ENCODE measurements at regions not wholly inside any gene's neighbourhood (a gene's known extent, or its start where the extent isn't known, plus 50 kb on each side); places are given as distances from the start of the nearest gene placed in this dataset.

GRCh38 chr10:83984256-83984640, 155.1 kb upstream of the GHITM start:
- TF ChIP-seq CTCF (IDR thresholded peaks at IDR 0.05; ENCODE audit: low read depth, low read length): no peak
- H3K4me3 ChIP-seq (replicated peaks in 1 of 2; ENCODE audit: low read depth in 2 of 2, low read length in 2 of 2): no peak overlapping the region
- DNase-seq (ENCODE audit: low read depth in 2 of 2): no peak

GRCh38 chr10:83986800-83987199, 152.5 kb upstream of the GHITM start:
- DNase-seq (ENCODE audit: low read depth in 2 of 2): no peak
- no peak for TF ChIP-seq CTCF (IDR thresholded peaks at IDR 0.05; ENCODE audit: low read depth, low read length)
- H3K4me3 ChIP-seq (replicated peaks in 1 of 2; ENCODE audit: low read depth in 2 of 2, low read length in 2 of 2): no peak overlapping the region

DNA sequence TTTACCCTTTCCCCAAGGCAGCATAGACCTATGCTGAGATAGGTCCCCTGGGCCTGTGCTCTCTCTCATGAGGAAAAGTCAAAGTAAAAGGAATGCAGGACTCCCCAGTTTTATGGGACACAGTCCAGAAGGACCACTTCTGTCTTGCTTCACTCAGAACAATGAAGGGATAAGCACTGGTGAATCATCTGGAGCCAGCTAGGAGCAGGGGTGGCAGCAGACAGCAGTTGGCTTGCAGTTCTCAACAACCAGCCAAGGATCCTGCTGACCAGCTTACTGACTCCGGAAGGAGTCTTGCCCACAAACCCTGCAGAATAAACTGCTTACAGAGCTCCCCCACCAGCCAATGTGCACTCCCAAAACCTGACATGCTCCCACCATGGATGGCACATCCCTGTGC, 152.1 kb upstream of the GHITM start:
- peak in 1 of 2 donors; percentile 56 for DNase-seq (ENCODE audit: low read depth in 2 of 2)
- TF ChIP-seq CTCF (IDR thresholded peaks at IDR 0.05; ENCODE audit: low read depth, low read length): no peak
- H3K4me3 ChIP-seq (replicated peaks in 1 of 2; ENCODE audit: low read depth in 2 of 2, low read length in 2 of 2): no peak overlapping the region

DNA sequence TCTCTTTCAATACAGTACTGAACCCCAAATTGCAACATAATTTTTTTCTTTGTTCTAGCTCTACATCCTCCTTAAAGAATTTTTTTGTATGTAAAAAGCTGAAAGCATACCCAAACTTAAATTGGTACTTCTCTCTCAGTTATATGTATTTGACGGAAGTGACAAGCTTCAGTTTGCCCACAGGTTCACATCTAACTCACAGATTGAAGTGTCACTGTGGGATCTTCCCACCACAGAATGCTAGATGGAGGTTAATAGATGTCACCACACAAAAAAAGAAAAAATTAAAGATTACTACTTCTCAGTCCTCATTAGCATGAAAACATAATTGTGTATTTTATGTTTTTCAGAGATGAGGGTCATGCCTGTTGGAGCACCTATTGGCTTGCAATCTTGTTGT, 150.9 kb upstream of the GHITM start:
- TF ChIP-seq CTCF (IDR thresholded peaks at IDR 0.05; ENCODE audit: low read depth, low read length): no peak
- DNase-seq (ENCODE audit: low read depth in 2 of 2): no peak
- H3K4me3 ChIP-seq (replicated peaks in 1 of 2; ENCODE audit: low read depth in 2 of 2, low read length in 2 of 2): no peak overlapping the region

GRCh38 chr10:83990126-83990525, 149.2 kb upstream of the GHITM start:
- no peak overlapping the region for H3K4me3 ChIP-seq (replicated peaks in 1 of 2; ENCODE audit: low read depth in 2 of 2, low read length in 2 of 2)
- TF ChIP-seq CTCF (IDR thresholded peaks at IDR 0.05; ENCODE audit: low read depth, low read length): no peak
- no peak for DNase-seq (ENCODE audit: low read depth in 2 of 2)

- no peak overlapping the region for H3K4me3 ChIP-seq (replicated peaks in 1 of 2; ENCODE audit: low read depth in 2 of 2, low read length in 2 of 2)
- TF ChIP-seq CTCF (IDR thresholded peaks at IDR 0.05; ENCODE audit: low read depth, low read length): no peak
- peak; percentile 4 to 7 for DNase-seq (ENCODE audit: low read depth in 2 of 2)
Measured at GRCh38 chr10:83991986-83992753, 147.1 kb upstream of the GHITM start.

- no peak overlapping the region for H3K4me3 ChIP-seq (replicated peaks in 1 of 2; ENCODE audit: low read depth in 2 of 2, low read length in 2 of 2)
- no peak for TF ChIP-seq CTCF (IDR thresholded peaks at IDR 0.05; ENCODE audit: low read depth, low read length)
- DNase-seq (ENCODE audit: low read depth in 2 of 2): no peak
Measured at GRCh38 chr10:83994325-83994724, 145.0 kb upstream of the GHITM start.

All from cardiac fibroblast (primary cell).